GM21576 (cell line): ENCODE measurements at regions not wholly inside any gene's neighbourhood (a gene's known extent, or its start where the extent isn't known, plus 50 kb on each side); places are given as distances from the start of the nearest gene placed in this dataset.

Experiments used
- ATAC-seq: cut with Tn5 transposase; IDR thresholded peaks from one replicate; pipeline ENCODE4 v1.9.1; 2021; ENCODE audit warnings: mild to moderate bottlenecking, moderate library complexity; ENCODE audit not compliant: unreplicated experiment

- ATAC-seq, result no peak
Measured at GRCh38 chr9:81532251-81532650, 157.1 kb downstream of the TLE1 start.

GRCh38 chr9:81531511-81531910 lies 157.8 kb downstream of the TLE1 start:
- ATAC-seq, result no peak

GRCh38 chr9:81530846-81531245 lies 158.5 kb downstream of the TLE1 start:
- ATAC-seq, result no peak

GRCh38 chr9:81530310-81530810 lies 159.0 kb downstream of the TLE1 start:
- ATAC-seq, result peak; percentile 73

- no peak for ATAC-seq
Measured at GRCh38 chr9:81529556-81530193, 159.7 kb downstream of the TLE1 start.

GRCh38 chr9:81526587-81526986 lies 162.8 kb downstream of the TLE1 start:
- ATAC-seq, result no peak

GRCh38 chr9:81522716-81523551 lies 166.4 kb downstream of the TLE1 start:
- peak; percentile 81 for ATAC-seq

GRCh38 chr9:81521892-81522291 lies 167.5 kb downstream of the TLE1 start:
- no peak for ATAC-seq

GRCh38 chr9:81519816-81520495 lies 169.4 kb downstream of the TLE1 start:
- no peak for ATAC-seq

GRCh38 chr9:81517954-81518353 lies 171.4 kb downstream of the TLE1 start:
- ATAC-seq, result no peak

GRCh38 chr9:81513059-81513458 lies 176.3 kb downstream of the TLE1 start:
- no peak for ATAC-seq

GRCh38 chr9:81512641-81513040 lies 176.7 kb downstream of the TLE1 start:
- ATAC-seq, result no peak

GRCh38 chr9:81508476-81508875 lies 180.9 kb downstream of the TLE1 start:
- ATAC-seq, result no peak

- ATAC-seq, result no peak
Measured at GRCh38 chr9:81506941-81507864, 182.1 kb downstream of the TLE1 start.

- ATAC-seq, result no peak
Measured at GRCh38 chr9:81499594-81499993, 189.8 kb downstream of the TLE1 start.

- no peak for ATAC-seq
Measured at GRCh38 chr9:81499021-81499454, 190.3 kb downstream of the TLE1 start.

GRCh38 chr9:81498576-81498975 lies 190.8 kb downstream of the TLE1 start:
- no peak for ATAC-seq

- ATAC-seq, result no peak
Measured at GRCh38 chr9:81497091-81497490, 192.3 kb downstream of the TLE1 start.

- ATAC-seq, result no peak
Measured at GRCh38 chr9:81492710-81493447, 196.5 kb downstream of the TLE1 start.
